ENCODE measurements at regions not wholly inside any gene's neighbourhood (a gene's known extent, or its start where the extent isn't known, plus 50 kb on each side); places are given as distances from the start of the nearest gene placed in this dataset.
A peak's percentile ranks its signal among the peaks of the same experiment; 100 is the strongest.
"Not testable (repeated sequence)": the region's sequence is repeated elsewhere in the genome, so short reads cannot be mapped to it uniquely, and the experiment has no call there.

GRCh38 chr10:35783305-35783838 lies 141.3 kb upstream of the FZD8 start:
- DNase-seq (ENCODE audit: low read depth), result peak; percentile 10
- H3K4me3 ChIP-seq (ENCODE audit: control insufficient read depth, low read depth, low read length), result no peak overlapping the region
- TF ChIP-seq CTCF (IDR thresholded peaks at IDR 0.05; ENCODE audit: control insufficient read depth, insufficient read depth, low read depth, low read length, missing control alignments), result no peak

- TF ChIP-seq CTCF (IDR thresholded peaks at IDR 0.05; ENCODE audit: control insufficient read depth, insufficient read depth, low read depth, low read length, missing control alignments), result no peak
- DNase-seq (ENCODE audit: low read depth), result no peak
- no peak overlapping the region for H3K4me3 ChIP-seq (ENCODE audit: control insufficient read depth, low read depth, low read length)
Measured at GRCh38 chr10:35781643-35782035, 139.5 kb upstream of the FZD8 start.

GRCh38 chr10:35780970-35781642 lies 139.0 kb upstream of the FZD8 start:
- no peak for TF ChIP-seq CTCF (IDR thresholded peaks at IDR 0.05; ENCODE audit: control insufficient read depth, insufficient read depth, low read depth, low read length, missing control alignments)
- H3K4me3 ChIP-seq (ENCODE audit: control insufficient read depth, low read depth, low read length), result no peak overlapping the region
- no peak for DNase-seq (ENCODE audit: low read depth)

GRCh38 chr10:35778306-35778705 lies 136.2 kb upstream of the FZD8 start:
- TF ChIP-seq CTCF (IDR thresholded peaks at IDR 0.05; ENCODE audit: control insufficient read depth, insufficient read depth, low read depth, low read length, missing control alignments), result no peak
- DNase-seq (ENCODE audit: low read depth), result no peak
- H3K4me3 ChIP-seq (ENCODE audit: control insufficient read depth, low read depth, low read length), result no peak overlapping the region

GRCh38 chr10:35776557-35776956 lies 134.5 kb upstream of the FZD8 start:
- H3K4me3 ChIP-seq (ENCODE audit: control insufficient read depth, low read depth, low read length), result not testable (repeated sequence)

GRCh38 chr10:35774109-35774508 lies 132.0 kb upstream of the FZD8 start:
- no peak overlapping the region for H3K4me3 ChIP-seq (ENCODE audit: control insufficient read depth, low read depth, low read length)
- no peak for TF ChIP-seq CTCF (IDR thresholded peaks at IDR 0.05; ENCODE audit: control insufficient read depth, insufficient read depth, low read depth, low read length, missing control alignments)

More at GRCh38 chr10:35776557-35776956, 134.5 kb upstream of the FZD8 start:
- DNase-seq (ENCODE audit: low read depth), result not testable (repeated sequence)

GRCh38 chr10:35770817-35771355 lies 128.8 kb upstream of the FZD8 start:
- no peak overlapping the region for H3K4me3 ChIP-seq (ENCODE audit: control insufficient read depth, low read depth, low read length)
- DNase-seq (ENCODE audit: low read depth), result no peak
- TF ChIP-seq CTCF (IDR thresholded peaks at IDR 0.05; ENCODE audit: control insufficient read depth, insufficient read depth, low read depth, low read length, missing control alignments), result no peak

More at GRCh38 chr10:35774109-35774508, 132.0 kb upstream of the FZD8 start:
- DNase-seq (ENCODE audit: low read depth), result no peak
